ENCODE measurements at regions not wholly inside any gene's neighbourhood (a gene's known extent, or its start where the extent isn't known, plus 50 kb on each side); places are given as distances from the start of the nearest gene placed in this dataset.

- no peak for TF ChIP-seq CTCF (IDR thresholded peaks at IDR 0.05)
- no peak for TF ChIP-seq EZH2 (IDR thresholded peaks at IDR 0.05; ENCODE audit: borderline replicate concordance, insufficient read depth, low read depth, low read length, poor library complexity, severe bottlenecking)
Observed at GRCh38 chr4:12966726-12967125, 517.4 kb downstream of the RAB28 start.

Data from B cell (primary cell).